HG03159 (cell line): ENCODE measurements at regions not wholly inside any gene's neighbourhood (a gene's known extent, or its start where the extent isn't known, plus 50 kb on each side); places are given as distances from the start of the nearest gene placed in this dataset.

Experiments
- ATAC-seq: cut with Tn5 transposase; IDR thresholded peaks from one replicate; pipeline ENCODE4 v1.9.1; 2021; ENCODE audit warnings: mild to moderate bottlenecking, moderate library complexity; ENCODE audit not compliant: unreplicated experiment

- ATAC-seq: no peak
Observed at GRCh38 chr6:105775095-105775494, 311.0 kb upstream of the PRDM1 start.

DNA sequence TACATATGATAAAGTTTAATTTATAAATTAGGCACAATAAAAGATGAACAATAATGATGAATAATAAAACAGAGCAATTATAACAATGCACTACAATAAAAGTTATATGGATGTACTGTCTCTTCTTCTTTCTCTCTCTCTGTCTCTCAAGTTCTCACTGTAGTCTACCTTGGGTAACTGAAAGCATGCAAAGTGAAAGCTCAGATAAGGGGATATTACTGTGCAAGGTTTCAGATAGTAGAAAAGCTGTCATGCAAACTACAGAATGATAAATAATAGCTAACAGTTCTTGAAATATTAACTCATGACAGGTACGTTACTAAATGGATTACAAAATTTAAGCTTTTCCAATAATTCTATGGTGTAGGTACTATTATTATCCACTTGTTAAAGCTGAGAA is 311.9 kb upstream of the PRDM1 start:
- peak; percentile 70 for ATAC-seq

DNA sequence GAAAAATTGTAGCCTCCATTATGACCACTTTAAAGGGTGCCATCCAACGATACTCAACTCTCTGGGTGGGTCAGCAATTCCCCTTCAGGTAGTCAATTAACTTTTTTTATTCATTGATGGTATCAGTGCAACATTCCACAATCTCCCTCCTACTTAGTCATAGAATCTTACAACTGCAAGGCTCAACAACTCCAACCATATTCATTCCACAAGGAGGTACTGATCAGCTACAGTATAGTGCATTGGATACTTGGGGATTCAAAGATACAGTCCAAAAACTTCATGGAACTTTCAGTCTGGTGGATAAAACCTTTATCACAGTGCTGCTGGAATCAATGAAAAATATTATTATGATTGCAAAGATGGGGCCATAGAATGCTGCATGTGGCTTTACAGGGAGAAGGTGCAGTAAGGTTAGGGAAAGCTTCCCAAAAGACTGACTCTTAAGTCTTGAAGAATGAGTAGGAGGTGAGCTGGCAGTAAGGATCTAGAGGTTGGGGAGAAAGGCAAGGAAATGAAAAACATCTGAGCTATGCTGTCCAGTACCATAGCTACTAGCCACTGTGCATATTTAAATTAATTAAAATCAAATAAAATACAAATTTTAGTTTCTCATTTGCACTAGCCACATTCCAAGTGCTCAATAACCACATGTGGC is 314.7 kb upstream of the PRDM1 start:
- no peak for ATAC-seq

GRCh38 chr6:105769987-105770386 is 316.1 kb upstream of the PRDM1 start:
- no peak for ATAC-seq

- no peak for ATAC-seq
Observed at GRCh38 chr6:105769197-105769596, 316.9 kb upstream of the PRDM1 start.

DNA sequence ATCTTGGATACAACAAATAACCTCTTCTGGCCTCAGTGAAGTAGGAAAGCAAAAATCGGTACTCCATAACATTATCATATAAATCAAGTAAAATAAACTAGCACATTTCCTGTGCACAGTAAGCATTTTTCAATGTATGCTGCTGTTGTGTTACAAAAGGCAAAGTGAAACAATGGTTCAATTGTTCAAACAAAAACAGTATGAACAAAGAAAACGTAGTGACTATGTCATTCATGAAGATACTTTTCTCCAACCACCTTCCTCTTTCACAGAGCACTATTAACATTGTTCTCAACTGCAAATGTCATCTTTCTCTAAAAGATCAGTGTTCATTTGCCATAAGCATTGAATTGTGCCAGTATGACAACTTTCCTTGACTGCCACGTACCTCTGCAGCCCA is 318.6 kb upstream of the PRDM1 start:
- no peak for ATAC-seq

- ATAC-seq: no peak
Observed at GRCh38 chr6:105765239-105765638, 320.9 kb upstream of the PRDM1 start.

DNA sequence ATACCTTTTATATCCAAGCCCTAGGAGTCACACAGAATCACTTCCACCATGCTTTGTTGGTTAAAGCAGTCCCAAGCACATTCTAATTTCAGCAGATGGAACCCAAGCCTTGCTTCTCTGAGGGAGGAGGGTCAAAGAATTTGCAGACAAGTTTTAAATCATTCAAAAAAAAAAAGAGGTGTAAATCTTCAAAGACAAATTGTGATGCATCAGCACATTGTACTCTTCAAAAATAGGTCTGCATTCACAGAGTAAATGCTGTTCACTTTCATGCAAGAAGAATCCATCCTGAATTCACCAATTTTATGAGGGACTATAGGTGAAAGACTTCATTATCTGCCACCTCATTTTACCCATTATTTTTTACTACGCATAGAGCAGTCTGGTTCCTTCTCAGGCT is 321.8 kb upstream of the PRDM1 start:
- no peak for ATAC-seq

DNA sequence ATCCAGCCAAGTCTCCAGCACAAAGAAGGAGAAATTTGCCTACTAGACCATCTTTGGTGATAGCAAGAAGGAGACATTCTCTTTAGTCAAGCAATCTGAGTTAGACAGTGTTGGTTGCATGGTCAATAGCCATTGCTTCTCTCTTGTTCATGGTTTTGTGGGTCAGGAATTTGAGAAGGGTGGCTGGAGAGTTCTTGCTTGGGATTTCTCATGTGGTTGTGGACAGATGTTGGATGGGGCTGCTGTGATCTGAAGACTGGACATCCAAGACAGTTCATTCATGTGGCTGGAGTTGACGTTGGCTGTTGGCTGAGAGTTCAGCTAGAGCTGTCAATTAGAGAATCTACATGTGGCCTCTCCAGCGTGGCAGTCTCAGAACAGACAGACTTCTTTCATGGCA is 322.3 kb upstream of the PRDM1 start:
- no peak for ATAC-seq

- no peak for ATAC-seq
Observed at GRCh38 chr6:105760746-105761145, 325.4 kb upstream of the PRDM1 start.

DNA sequence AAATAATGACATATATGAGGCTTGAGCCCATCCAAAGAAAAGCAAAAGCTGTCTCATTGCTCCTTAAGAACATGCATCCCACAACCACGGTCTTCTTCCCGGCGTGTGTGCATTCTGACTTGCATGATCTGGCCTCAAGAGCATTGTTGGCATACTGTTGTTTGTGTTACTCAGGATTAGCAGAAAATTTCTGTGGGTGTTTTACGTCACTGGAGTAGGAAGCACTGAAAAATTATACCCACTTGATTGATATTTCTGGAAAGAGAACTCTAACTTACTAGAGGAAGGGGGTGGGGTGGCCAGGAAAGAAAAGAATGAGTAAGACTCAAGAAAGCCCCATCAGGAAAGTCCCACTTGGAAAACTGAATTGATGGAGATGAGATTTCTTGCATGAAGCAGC is 326.2 kb upstream of the PRDM1 start:
- no peak for ATAC-seq

- no peak for ATAC-seq
Observed at GRCh38 chr6:105759015-105759414, 327.1 kb upstream of the PRDM1 start.

GRCh38 chr6:105757512-105758200 is 328.5 kb upstream of the PRDM1 start:
- ATAC-seq: peak; percentile 88

GRCh38 chr6:105755885-105756284 is 330.3 kb upstream of the PRDM1 start:
- ATAC-seq: no peak

DNA sequence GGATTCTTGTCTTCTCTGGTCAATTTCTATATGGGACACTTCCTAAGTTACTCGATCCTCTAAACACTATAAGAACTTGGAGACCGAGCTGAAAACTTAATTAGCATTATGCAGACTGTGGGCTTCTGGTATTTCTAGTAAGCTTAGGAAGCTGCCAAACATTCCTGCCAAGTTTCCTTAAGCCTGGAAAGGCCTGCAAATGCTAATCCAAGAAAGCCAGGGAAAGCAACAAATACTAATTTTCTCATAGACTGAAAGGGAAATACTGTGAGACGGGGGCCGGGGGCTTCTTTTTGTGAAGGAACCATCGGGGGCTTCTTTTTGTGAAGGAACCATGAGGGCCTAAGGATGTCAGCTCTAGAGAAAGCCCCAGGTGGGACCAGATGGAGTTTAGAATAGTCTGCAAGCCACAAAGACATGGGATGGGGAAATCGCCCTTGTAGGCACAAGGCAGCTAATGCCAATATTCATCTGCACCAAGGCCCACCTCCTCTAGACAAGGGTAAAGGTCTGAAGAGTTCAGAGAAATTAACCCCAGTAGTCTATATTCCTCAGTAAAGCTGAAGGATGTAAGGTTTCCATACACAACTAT is 332.4 kb upstream of the PRDM1 start:
- no peak for ATAC-seq

GRCh38 chr6:105753207-105753606 is 332.9 kb upstream of the PRDM1 start:
- no peak for ATAC-seq

GRCh38 chr6:105750089-105750488 is 336.0 kb upstream of the PRDM1 start:
- no peak for ATAC-seq

- no peak for ATAC-seq
Observed at GRCh38 chr6:105748737-105749161, 337.4 kb upstream of the PRDM1 start.

- ATAC-seq: no peak
Observed at GRCh38 chr6:105747823-105748405, 338.2 kb upstream of the PRDM1 start.

DNA sequence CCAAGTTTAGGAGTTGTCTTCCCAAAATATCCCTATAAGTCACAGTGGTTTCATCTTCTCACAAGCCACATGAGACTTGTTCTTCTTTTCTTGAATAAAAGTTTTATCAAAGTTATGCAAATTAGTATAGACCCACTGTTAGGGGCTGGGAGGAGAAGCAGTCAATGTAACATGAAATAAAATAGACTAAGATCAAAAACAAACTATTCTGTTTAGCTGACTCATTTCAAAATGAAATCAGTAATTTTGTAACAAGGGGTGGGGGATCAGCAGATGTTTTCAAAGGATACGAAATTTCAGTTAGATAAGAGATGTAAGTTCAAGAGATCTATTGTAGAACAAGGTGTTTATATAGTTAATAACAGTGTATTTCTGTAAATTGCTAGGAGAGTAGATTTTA is 339.6 kb upstream of the PRDM1 start:
- no peak for ATAC-seq

DNA sequence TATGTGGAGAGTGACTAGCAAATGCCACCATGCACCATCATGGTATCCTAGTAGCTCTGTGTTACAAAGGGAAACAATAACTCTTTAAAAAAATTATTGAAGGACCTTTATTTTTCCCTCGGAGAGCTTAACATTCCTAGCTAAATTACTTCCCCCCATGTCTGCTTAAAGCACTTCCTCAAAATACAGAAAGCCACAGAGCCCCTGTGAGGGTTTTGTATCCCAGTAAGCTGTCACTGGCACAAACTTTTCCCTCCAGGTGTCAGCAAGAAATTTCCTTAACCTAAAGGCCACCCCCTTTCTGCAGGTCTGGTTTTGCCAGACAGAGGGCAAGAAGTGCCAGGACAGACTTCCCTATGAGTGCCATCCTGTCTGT is 340.0 kb upstream of the PRDM1 start:
- ATAC-seq: no peak
